Neuronal stem cell (in vitro differentiated cells): ENCODE measurements at regions not wholly inside any gene's neighbourhood (a gene's known extent, or its start where the extent isn't known, plus 50 kb on each side); places are given as distances from the start of the nearest gene placed in this dataset.

Experiments
- DNase-seq: peaks from one replicate; pipeline ENCODE4 v3.0.0-alpha.2; 2013; ENCODE audit warnings: low spot score
- H2AFZ ChIP-seq: one replicate; pipeline ENCODE4 v1.6.1; 2013; ENCODE audit warnings: mild to moderate bottlenecking, low read length, inconsistent platforms
- H2AK5ac ChIP-seq: 2 replicates; pipeline ENCODE4 v1.6.1; 2013; ENCODE audit warnings: low read depth, mild to moderate bottlenecking, inconsistent platforms, low read length, moderate library complexity, mixed read lengths
- H2BK120ac ChIP-seq: 2 replicates; pipeline ENCODE4 v1.6.1; 2013; ENCODE audit warnings: low read depth, mild to moderate bottlenecking, inconsistent platforms, low read length, moderate library complexity, mixed read lengths
- H2BK12ac ChIP-seq: one replicate; pipeline ENCODE4 v1.6.1; 2013; ENCODE audit warnings: low read length, inconsistent platforms
- H2BK15ac ChIP-seq: 2 replicates; pipeline ENCODE4 v1.6.1; 2013; ENCODE audit warnings: mild to moderate bottlenecking, low read length, inconsistent platforms, mixed read lengths
- H2BK5ac ChIP-seq: one replicate; pipeline ENCODE4 v1.6.1; 2013; ENCODE audit warnings: inconsistent platforms, mild to moderate bottlenecking, low read length, moderate library complexity
- H3K14ac ChIP-seq: one replicate; pipeline ENCODE4 v1.6.1; 2013; ENCODE audit warnings: low read length, inconsistent platforms
- H3K18ac ChIP-seq: 2 replicates; pipeline ENCODE4 v1.6.1; 2013; ENCODE audit warnings: low read length, inconsistent platforms
- H3K23ac ChIP-seq: 2 replicates; pipeline ENCODE4 v1.6.1; 2013; ENCODE audit warnings: low read depth, mild to moderate bottlenecking, mixed read lengths, low read length, inconsistent platforms; ENCODE audit not compliant: poor library complexity
- H3K27ac ChIP-seq: replicated peaks from 3 replicates; pipeline ENCODE4 v1.5.1; 2013; ENCODE audit warnings: low read length, inconsistent platforms
- H3K27me3 ChIP-seq, 3 experiments: 2 replicates each; pipeline ENCODE4 v1.6.1; 2013; ENCODE audit warnings: low read length in 3 of 3, mild to moderate bottlenecking in 2 of 3, inconsistent platforms in 1 of 3, low read depth in 1 of 3, mixed read lengths in 1 of 3, moderate library complexity in 1 of 3; ENCODE audit not compliant: control insufficient read depth in 3 of 3, insufficient read depth in 3 of 3
- H3K36me3 ChIP-seq, 2 donors: replicated peaks in 1 of 2; 2 replicates each; pipeline ENCODE4 v1.6.1; 2013; ENCODE audit warnings: low read length in 2 of 2; ENCODE audit not compliant: control insufficient read depth in 2 of 2, insufficient read depth in 2 of 2
- H3K4ac ChIP-seq: 2 replicates; pipeline ENCODE4 v1.6.1; 2013; ENCODE audit warnings: inconsistent platforms, mild to moderate bottlenecking, low read length, moderate library complexity
- H3K4me1 ChIP-seq, 2 donors: 1 replicate in 1 of 2; 2 replicates in 1 of 2; pipeline ENCODE4 v1.6.1; 2013; ENCODE audit warnings: low read length in 2 of 2, low read depth in 1 of 2; ENCODE audit not compliant: control insufficient read depth in 2 of 2, insufficient read depth in 1 of 2
- H3K4me2 ChIP-seq: one replicate; pipeline ENCODE4 v1.6.1; 2013; ENCODE audit warnings: mild to moderate bottlenecking, low read length, inconsistent platforms; ENCODE audit not compliant: insufficient read depth, poor library complexity, severe bottlenecking
- H3K4me3 ChIP-seq, 2 donors: 2 replicates each; pipeline ENCODE4 v1.5.1; 2013; ENCODE audit warnings: low read length in 2 of 2, mild to moderate bottlenecking in 2 of 2, inconsistent platforms in 1 of 2, moderate library complexity in 1 of 2
- H3K79me1 ChIP-seq: one replicate; pipeline ENCODE4 v1.6.1; 2013; ENCODE audit warnings: low read depth, mild to moderate bottlenecking, inconsistent platforms, low read length, moderate library complexity
- H3K9ac ChIP-seq: one replicate; pipeline ENCODE4 v1.6.1; 2013; ENCODE audit warnings: mild to moderate bottlenecking, low read depth, low read length, inconsistent platforms; ENCODE audit not compliant: poor library complexity
- H3K9me3 ChIP-seq, 2 donors: replicated peaks in 1 of 2; 2 replicates each; pipeline versions ENCODE3 to v1.6.1; 2013; ENCODE audit warnings: low read length in 2 of 2, mild to moderate bottlenecking in 2 of 2, inconsistent platforms in 1 of 2, low read depth in 1 of 2, mixed read lengths in 1 of 2, moderate library complexity in 1 of 2; ENCODE audit not compliant: control insufficient read depth in 2 of 2, insufficient read depth in 1 of 2
- H4K8ac ChIP-seq: one replicate; pipeline ENCODE4 v1.6.1; 2013; ENCODE audit warnings: low read depth, mild to moderate bottlenecking, inconsistent platforms, low read length, moderate library complexity
- H4K91ac ChIP-seq: one replicate; pipeline ENCODE4 v1.6.1; 2013; ENCODE audit warnings: low read length, low read depth, mild to moderate bottlenecking, inconsistent platforms; ENCODE audit not compliant: poor library complexity
- WGBS, 2 donors: extraction: QIAGEN DNeasy Blood & Tissue Kit; methylation state at CpG; one replicate each; pipeline ENCODE4 v1.1.7; 2013; ENCODE audit warnings: missing lambda C conversion rate in 2 of 2, mixed read lengths in 1 of 2; ENCODE audit not compliant: insufficient read length in 2 of 2, insufficient replicate concordance in 1 of 2; ENCODE audit errors: extremely low coverage in 2 of 2; 5-methylcytosine and 5-hydroxymethylcytosine counted together

- H2BK120ac ChIP-seq, result no peak overlapping the region
- H4K8ac ChIP-seq, result no peak overlapping the region
- no peaks in the 10 kb centered on the region for H3K79me1 ChIP-seq
- DNase-seq, result no peak
- no peak overlapping the region for H3K27ac ChIP-seq
- H2BK15ac ChIP-seq, result no peak overlapping the region
- no peak overlapping the region for H3K4ac ChIP-seq
- H3K18ac ChIP-seq, result no peak overlapping the region
- H2AFZ ChIP-seq, result no peak overlapping the region
- H3K4me3 ChIP-seq, result no peak overlapping the region
- H2BK5ac ChIP-seq, result no peak overlapping the region
- H3K36me3 ChIP-seq, result no peaks in the 10 kb centered on the region
- no peaks in the 10 kb centered on the region for H3K27me3 ChIP-seq
- no peak overlapping the region for H3K14ac ChIP-seq
- no peak overlapping the region for H2AK5ac ChIP-seq
- no peak overlapping the region for H3K4me2 ChIP-seq
- H3K4me1 ChIP-seq, result peaks cover 0 to 3% of the 10 kb centered on the region in 2 donors
- H2BK12ac ChIP-seq, result no peak overlapping the region
- no peak overlapping the region for H3K9ac ChIP-seq
- no peaks in the 10 kb centered on the region for H3K9me3 ChIP-seq
- H3K23ac ChIP-seq, result no peak overlapping the region
- WGBS, 2 donors, result no CpG with 5 or more reads among the region's 1 CpG
- H4K91ac ChIP-seq, result no peak overlapping the region
Measured at GRCh38 chrX:39829965-39830364, 267.8 kb downstream of the BCOR start.

GRCh38 chrX:39830414-39830813 lies 267.3 kb downstream of the BCOR start:
- no peak overlapping the region for H3K4me3 ChIP-seq
- no peak overlapping the region for H3K23ac ChIP-seq

GRCh38 chrX:39832211-39832610 lies 265.5 kb downstream of the BCOR start:
- no peak overlapping the region for H3K9ac ChIP-seq
- H3K4me1 ChIP-seq, result peaks cover 0 to 7% of the 10 kb centered on the region in 2 donors
- no CpG with 5 or more reads among the region's 11 CpGs for WGBS, 2 donors

More at GRCh38 chrX:39830414-39830813, 267.3 kb downstream of the BCOR start:
- Histone ChIP-seq H3K9me3 (no peaks in the 10 kb centered on the region), H4K91ac (no peak overlapping the region), H3K18ac (no peak overlapping the region), H3K79me1 (no peaks in the 10 kb centered on the region), H3K27me3 (no peaks in the 10 kb centered on the region), H2AFZ (no peak overlapping the region), H3K9ac (no peak overlapping the region), H2BK5ac (no peak overlapping the region), H3K4ac (no peak overlapping the region), H3K4me2 (no peak overlapping the region), H4K8ac (no peak overlapping the region), H2AK5ac (no peak overlapping the region), H3K4me1 (peaks cover 0 to 3% of the 10 kb centered on the region in 2 donors), H2BK15ac (no peak overlapping the region), H3K36me3 (no peaks in the 10 kb centered on the region), H3K14ac (no peak overlapping the region), H2BK120ac (no peak overlapping the region), H2BK12ac (no peak overlapping the region), H3K27ac (no peak overlapping the region)
- WGBS, 2 donors, result no CpG with 5 or more reads among the region's 2 CpGs
- DNase-seq, result no peak

GRCh38 chrX:39834600-39834999 lies 263.2 kb downstream of the BCOR start:
- Histone ChIP-seq H3K23ac (no peak overlapping the region), H2BK5ac (no peak overlapping the region), H3K36me3 (no peaks in the 10 kb centered on the region), H3K4me2 (no peak overlapping the region), H2BK120ac (no peak overlapping the region), H2AK5ac (no peak overlapping the region), H2BK15ac (no peak overlapping the region), H3K79me1 (no peaks in the 10 kb centered on the region), H3K27me3 (peaks cover 0 to 7% (median 0%) of the 10 kb centered on the region in 3 experiments), H2BK12ac (no peak overlapping the region), H3K4me3 (no peak overlapping the region), H3K14ac (no peak overlapping the region), H2AFZ (no peak overlapping the region), H3K4ac (no peak overlapping the region), H3K9ac (no peak overlapping the region), H3K9me3 (no peaks in the 10 kb centered on the region), H4K91ac (no peak overlapping the region), H3K18ac (no peak overlapping the region), H3K4me1 (peaks cover 0 to 5% of the 10 kb centered on the region in 2 donors), H3K27ac (no peak overlapping the region), H4K8ac (no peak overlapping the region)
- DNase-seq, result no peak
- no CpG with 5 or more reads among the region's 3 CpGs for WGBS, 2 donors

More at GRCh38 chrX:39832211-39832610, 265.5 kb downstream of the BCOR start:
- Histone ChIP-seq H2BK5ac (no peak overlapping the region), H3K79me1 (no peaks in the 10 kb centered on the region), H3K4ac (no peak overlapping the region), H2BK12ac (no peak overlapping the region), H2BK120ac (no peak overlapping the region), H3K36me3 (no peaks in the 10 kb centered on the region), H2BK15ac (no peak overlapping the region), H3K9me3 (no peaks in the 10 kb centered on the region), H3K4me2 (no peak overlapping the region), H2AK5ac (no peak overlapping the region), H3K27ac (no peak overlapping the region), H4K91ac (no peak overlapping the region), H3K14ac (no peak overlapping the region), H3K4me3 (no peak overlapping the region), H3K23ac (no peak overlapping the region), H3K18ac (no peak overlapping the region), H4K8ac (peak overlapping the region; percentile 82), H3K27me3 (peaks cover 0 to 4% (median 0%) of the 10 kb centered on the region in 3 experiments), H2AFZ (no peak overlapping the region)
- no peak for DNase-seq
